ENCODE measurements at regions not wholly inside any gene's neighbourhood (a gene's known extent, or its start where the extent isn't known, plus 50 kb on each side); places are given as distances from the start of the nearest gene placed in this dataset.

DNA sequence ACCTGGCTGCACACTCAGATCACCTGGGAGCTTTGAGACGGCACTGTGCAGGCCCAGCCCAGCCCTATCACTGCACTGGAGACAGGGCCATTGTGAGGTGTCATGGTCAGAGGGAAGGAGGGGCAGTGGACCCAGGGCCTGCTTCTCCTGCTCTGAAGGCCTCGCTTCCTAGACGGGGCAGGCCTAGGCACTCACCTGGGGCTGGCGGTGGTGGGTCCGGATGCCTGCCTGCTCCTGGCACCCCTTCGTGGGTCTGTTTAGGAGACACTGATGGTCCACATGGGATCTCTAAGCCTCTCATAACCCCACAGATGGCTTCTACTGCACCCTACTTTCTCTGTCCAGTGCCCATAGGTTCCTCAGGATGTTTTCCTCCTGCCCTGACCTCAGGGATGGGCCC lies 230.9 kb downstream of the MATN1 start:
- TF ChIP-seq POLR2A (IDR thresholded peaks at IDR 0.05; ENCODE audit: extremely low read depth, insufficient read length) (no peak), CTCF (IDR thresholded peaks at IDR 0.05; ENCODE audit: low read depth, low read length) (no peak)
- TF ChIP-seq, protein P1, sequence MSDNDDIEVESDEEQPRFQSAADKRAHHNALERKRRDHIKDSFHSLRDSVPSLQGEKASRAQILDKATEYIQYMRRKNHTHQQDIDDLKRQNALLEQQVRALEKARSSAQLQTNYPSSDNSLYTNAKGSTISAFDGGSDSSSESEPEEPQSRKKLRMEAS (IDR thresholded peaks at IDR 0.05; ENCODE audit: low read depth, low read length) = no peak

All from NB4 (cell line).